Muscle of leg (tissue), 3 donors: ENCODE measurements at regions not wholly inside any gene's neighbourhood (a gene's known extent, or its start where the extent isn't known, plus 50 kb on each side); places are given as distances from the start of the nearest gene placed in this dataset.
"Not testable (repeated sequence)": the region's sequence is repeated elsewhere in the genome, so short reads cannot be mapped to it uniquely, and the experiment has no call there.

Experiments used
- DNase-seq: peaks from one replicate; pipeline ENCODE4 v3.0.0; 2013
- H3K27ac ChIP-seq: one replicate; pipeline ENCODE4 v1.5.1; 2013; ENCODE audit warnings: mild to moderate bottlenecking, low read length, control low read depth
- H3K27me3 ChIP-seq: one replicate; pipeline ENCODE4 v1.6.1; 2013; ENCODE audit warnings: low read length; ENCODE audit not compliant: control insufficient read depth, insufficient read depth
- H3K36me3 ChIP-seq: one replicate; pipeline ENCODE4 v1.6.1; 2013; ENCODE audit warnings: low read length; ENCODE audit not compliant: control insufficient read depth, insufficient read depth
- H3K4me1 ChIP-seq: one replicate; pipeline ENCODE4 v1.6.1; 2013; ENCODE audit warnings: low read length; ENCODE audit not compliant: control insufficient read depth, insufficient read depth
- H3K4me3 ChIP-seq: one replicate; pipeline ENCODE4 v1.5.1; 2013; ENCODE audit warnings: low read length, control low read depth
- H3K9me3 ChIP-seq: replicated peaks from 2 replicates; pipeline ENCODE4 v1.6.1; 2013; ENCODE audit warnings: low read depth, low read length; ENCODE audit not compliant: control insufficient read depth
- WGBS: methylation state at CpG from one replicate; pipeline ENCODE4 v1.1.5; 2013; ENCODE audit warnings: missing lambda C conversion rate; ENCODE audit not compliant: insufficient coverage; 5-methylcytosine and 5-hydroxymethylcytosine counted together

DNA sequence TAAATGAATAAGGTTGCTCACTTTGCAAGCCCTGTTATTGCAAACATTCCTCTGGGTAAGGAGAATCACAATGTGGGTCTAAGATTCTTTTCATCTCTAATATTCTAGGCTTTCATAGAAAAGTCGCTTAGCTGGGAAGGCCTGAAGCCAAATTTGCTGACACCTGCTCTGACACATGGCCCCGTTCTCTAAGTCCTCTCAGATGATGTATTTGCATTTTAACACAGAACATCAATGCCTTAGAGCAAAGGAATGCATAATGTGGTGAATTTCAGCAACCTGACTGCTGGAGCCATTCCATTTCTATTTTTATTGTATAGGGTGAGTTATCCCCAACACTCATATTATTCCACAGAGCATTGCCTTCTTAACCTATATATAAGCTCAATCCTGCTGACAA lies 682.1 kb upstream of the NRP1 start:
- H3K27ac ChIP-seq = no peak overlapping the region
- WGBS = no CpG with 5 or more reads among the region's 2 CpGs
- H3K9me3 ChIP-seq = no peaks in the 10 kb centered on the region
- DNase-seq = no peak
- no peaks in the 10 kb centered on the region for H3K27me3 ChIP-seq
- no peaks in the 10 kb centered on the region for H3K4me1 ChIP-seq
- H3K4me3 ChIP-seq = no peak overlapping the region
- H3K36me3 ChIP-seq = no peaks in the 10 kb centered on the region

DNA sequence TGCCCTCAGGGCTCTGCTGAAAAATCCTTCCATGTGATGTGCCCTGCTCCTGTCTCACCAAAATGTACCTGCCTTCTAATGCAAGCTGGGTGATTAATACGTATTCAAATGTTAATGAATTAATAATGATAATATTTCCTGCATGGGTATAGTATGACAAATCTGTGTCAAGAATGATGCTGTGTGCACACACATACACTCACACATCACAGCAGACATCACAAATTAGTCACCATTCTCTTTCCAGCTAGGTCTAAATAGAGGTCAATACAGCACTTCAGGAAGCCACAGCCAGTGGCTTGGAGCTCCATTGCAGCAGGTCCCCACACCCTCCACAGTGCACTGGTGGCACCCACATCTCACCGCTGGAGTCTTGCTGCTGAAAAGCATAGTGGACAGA lies 681.2 kb upstream of the NRP1 start:
- no CpG with 5 or more reads among the region's 2 CpGs for WGBS
- no peaks in the 10 kb centered on the region for H3K36me3 ChIP-seq
- no peaks in the 10 kb centered on the region for H3K4me1 ChIP-seq
- H3K9me3 ChIP-seq = no peaks in the 10 kb centered on the region
- H3K27me3 ChIP-seq = no peaks in the 10 kb centered on the region
- no peak overlapping the region for H3K27ac ChIP-seq
- no peak overlapping the region for H3K4me3 ChIP-seq
- no peak for DNase-seq

DNA sequence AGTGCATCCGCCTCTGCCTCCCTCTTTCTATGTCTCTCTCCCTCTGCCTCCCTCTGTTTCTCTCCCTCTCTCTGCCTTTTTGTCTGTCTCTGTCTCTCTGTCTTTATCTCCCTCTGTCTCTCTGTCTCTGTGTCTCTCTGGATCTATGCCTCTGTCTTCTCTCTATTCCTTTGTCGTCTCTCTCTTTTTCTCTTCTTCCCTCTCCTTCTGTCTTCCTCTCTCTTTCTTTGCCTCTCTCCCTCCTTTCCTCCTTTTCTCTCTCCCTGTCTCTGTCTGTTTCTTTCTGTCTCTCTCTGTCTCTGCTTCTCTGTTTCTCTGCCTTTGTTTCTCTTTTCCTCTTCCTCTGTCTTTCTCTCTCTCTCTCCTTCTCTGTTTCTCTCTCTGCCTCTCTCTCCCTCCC lies 678.8 kb upstream of the NRP1 start:
- DNase-seq = no peak
- WGBS = 93% methylated on average over 2 of the region's 2 CpGs
- H3K36me3 ChIP-seq = no peaks in the 10 kb centered on the region
- H3K4me1 ChIP-seq = no peaks in the 10 kb centered on the region
- no peak overlapping the region for H3K4me3 ChIP-seq
- no peaks in the 10 kb centered on the region for H3K9me3 ChIP-seq
- H3K27me3 ChIP-seq = no peaks in the 10 kb centered on the region
- H3K27ac ChIP-seq = no peak overlapping the region

DNA sequence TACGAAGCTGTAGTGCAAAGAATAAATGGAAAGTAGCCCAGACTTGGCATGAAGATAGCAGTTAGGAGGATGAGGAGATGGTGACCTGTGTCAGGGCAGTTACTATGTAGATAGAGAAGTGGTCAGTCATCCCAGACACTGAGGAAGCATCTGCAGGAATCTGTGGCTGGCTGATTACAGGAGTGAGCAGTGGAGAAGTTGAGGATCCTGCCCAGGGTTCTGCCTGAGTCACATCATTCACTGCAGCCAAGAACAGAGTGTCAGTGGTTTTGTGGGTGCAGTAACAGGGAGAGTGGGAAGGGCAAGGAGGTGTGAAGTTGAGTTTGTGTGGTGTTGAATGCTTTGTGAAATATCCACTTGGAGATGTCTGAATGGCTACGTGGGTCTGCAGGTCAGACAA lies 676.4 kb upstream of the NRP1 start:
- Histone ChIP-seq H3K4me1 (no peaks in the 10 kb centered on the region), H3K27ac (no peak overlapping the region), H3K36me3 (no peaks in the 10 kb centered on the region), H3K9me3 (no peaks in the 10 kb centered on the region), H3K4me3 (no peak overlapping the region), H3K27me3 (no peaks in the 10 kb centered on the region)
- WGBS = 71% methylated on average over 1 of the region's 2 CpGs
- DNase-seq = no peak

DNA sequence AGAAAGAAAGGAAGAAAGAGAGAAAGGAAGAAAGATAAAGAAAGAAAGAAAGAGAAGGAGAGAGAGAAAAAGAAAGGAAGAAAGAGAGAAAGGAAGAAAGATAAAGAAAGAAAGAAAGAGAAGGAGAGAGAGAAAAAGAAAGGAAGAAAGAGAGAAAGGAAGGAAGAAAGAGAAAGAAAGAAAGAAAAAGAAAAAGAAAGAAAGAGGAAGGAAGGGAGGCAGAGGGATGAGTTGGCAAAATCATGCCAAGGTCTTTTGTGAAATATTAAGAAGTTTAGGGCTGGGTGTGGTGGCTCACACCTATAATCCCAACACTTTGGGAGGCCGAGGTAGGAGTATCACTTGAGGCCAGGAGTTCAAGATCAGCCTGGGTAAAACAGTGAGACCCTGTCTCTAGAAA lies 675.8 kb upstream of the NRP1 start:
- no CpG with 5 or more reads among the region's 1 CpG for WGBS

DNA sequence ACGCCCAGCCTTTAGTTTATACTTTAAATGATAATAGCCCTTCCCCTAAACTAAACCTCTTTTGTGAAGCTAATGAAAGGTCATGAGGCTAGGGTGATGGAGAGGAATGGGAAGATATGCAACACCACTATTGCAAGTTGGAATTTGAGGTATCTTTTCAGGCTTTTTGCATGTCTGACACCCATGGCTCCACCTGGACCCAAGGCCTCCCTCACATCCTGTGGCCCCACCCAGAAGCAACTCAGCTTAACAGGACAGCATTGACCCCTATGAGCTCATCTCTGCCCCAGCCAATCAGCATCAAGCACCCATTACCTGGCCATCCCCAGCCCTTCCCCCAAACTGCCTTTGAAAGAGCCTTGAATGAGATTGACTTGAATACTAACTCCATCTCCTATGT lies 674.2 kb upstream of the NRP1 start:
- DNase-seq = no peak
- H3K36me3 ChIP-seq = no peaks in the 10 kb centered on the region
- no peaks in the 10 kb centered on the region for H3K4me1 ChIP-seq
- no CpG with 5 or more reads among the region's 1 CpG for WGBS
- no peaks in the 10 kb centered on the region for H3K9me3 ChIP-seq
- no peak overlapping the region for H3K27ac ChIP-seq
- H3K27me3 ChIP-seq = no peaks in the 10 kb centered on the region
- no peak overlapping the region for H3K4me3 ChIP-seq

More for the DNA sequence above, 675.8 kb upstream of the NRP1 start:
- not testable (repeated sequence) for H3K27me3 ChIP-seq, H3K36me3 ChIP-seq, H3K4me1 ChIP-seq, H3K27ac ChIP-seq, DNase-seq, H3K4me3 ChIP-seq, H3K9me3 ChIP-seq

DNA sequence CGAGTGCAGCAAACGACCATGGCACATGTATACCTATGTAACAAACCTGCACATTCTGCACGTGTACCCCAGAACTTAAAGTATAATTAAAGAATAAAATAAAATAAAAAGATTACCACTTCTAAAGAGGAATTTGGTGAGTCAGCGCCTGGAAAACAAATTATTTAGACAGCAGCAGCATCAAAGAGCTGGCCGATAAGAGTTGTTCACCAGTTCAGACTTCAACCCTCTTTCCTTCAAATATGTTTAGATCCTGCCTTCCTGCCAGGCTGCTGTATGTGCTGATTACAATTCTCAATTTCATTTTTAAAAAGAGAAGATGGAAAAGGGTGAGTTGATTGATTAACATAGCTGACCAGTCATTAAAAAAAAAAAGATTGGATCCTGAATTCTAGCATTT lies 672.0 kb upstream of the NRP1 start:
- 40% methylated on average over 1 of the region's 5 CpGs for WGBS

DNA sequence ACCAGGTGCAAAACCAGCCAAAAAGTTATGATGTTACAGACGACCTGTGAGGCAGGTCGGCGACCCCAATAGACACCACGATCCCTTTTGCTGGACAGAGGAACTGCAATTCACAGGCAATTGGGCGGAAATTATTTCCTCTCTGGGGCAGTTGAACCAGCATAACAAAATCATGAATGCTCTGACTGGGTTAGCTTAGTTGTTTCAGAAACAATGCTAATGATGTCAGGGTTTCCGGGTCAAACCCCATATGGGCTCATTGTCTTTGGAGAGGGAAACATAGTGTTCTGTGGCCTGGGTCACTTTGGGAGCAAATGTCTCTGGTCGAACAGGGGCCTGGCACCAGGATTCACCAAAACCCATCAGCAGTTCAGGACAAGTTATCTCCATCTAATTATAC lies 669.1 kb upstream of the NRP1 start:
- H3K27ac ChIP-seq = no peak overlapping the region
- no peak overlapping the region for H3K4me3 ChIP-seq
- no peaks in the 10 kb centered on the region for H3K4me1 ChIP-seq
- no peak for DNase-seq
- H3K36me3 ChIP-seq = no peaks in the 10 kb centered on the region
- no peaks in the 10 kb centered on the region for H3K27me3 ChIP-seq
- no peaks in the 10 kb centered on the region for H3K9me3 ChIP-seq
- 75% methylated on average over 5 of the region's 7 CpGs for WGBS

More for the DNA sequence above, 672.0 kb upstream of the NRP1 start:
- Histone ChIP-seq H3K36me3 (no peaks in the 10 kb centered on the region), H3K27me3 (no peaks in the 10 kb centered on the region), H3K27ac (no peak overlapping the region), H3K4me3 (no peak overlapping the region), H3K9me3 (no peaks in the 10 kb centered on the region), H3K4me1 (no peaks in the 10 kb centered on the region)
- no peak for DNase-seq

DNA sequence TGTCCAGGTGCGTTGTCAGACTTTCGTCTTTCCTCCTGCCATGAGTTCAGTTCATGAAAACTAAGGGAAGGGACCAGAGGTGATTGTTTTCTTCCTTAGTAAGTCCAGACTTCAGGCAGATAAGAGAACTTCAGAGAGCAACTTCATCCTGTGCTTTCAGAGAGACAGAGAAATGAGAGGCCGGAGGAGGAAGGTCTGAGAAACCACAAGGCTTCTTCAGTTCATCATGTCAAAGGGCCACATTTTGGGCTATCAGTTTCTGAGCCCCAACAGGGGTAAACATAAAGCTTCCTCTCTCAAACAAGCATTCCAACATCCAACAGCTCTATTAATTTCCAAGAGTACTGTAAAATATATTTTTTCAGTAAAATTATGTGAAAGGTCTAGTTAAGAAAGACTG lies 668.4 kb upstream of the NRP1 start:
- 92% methylated on average over 2 of the region's 3 CpGs for WGBS
- H3K36me3 ChIP-seq = no peaks in the 10 kb centered on the region
- H3K4me1 ChIP-seq = no peaks in the 10 kb centered on the region
- DNase-seq = no peak
- no peak overlapping the region for H3K4me3 ChIP-seq
- no peaks in the 10 kb centered on the region for H3K9me3 ChIP-seq
- no peak overlapping the region for H3K27ac ChIP-seq
- H3K27me3 ChIP-seq = no peaks in the 10 kb centered on the region

DNA sequence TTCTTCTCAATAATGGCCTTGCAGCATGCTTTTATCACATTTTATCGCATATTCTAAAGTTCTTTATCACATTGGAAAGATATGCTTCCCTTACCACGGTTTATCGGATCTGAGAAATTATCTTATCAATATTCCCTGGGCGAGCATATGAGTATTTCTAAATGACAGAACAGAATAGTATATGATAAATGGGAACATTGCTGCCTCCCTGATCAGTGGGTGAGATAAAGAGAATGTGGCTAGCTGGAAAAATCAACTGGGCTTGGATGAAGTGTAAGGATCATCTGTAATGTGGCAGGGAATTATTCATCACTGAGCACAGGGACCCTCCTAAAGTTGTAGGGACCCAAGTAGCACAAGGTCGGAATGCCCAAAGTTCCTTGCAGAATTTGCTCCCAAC lies 667.4 kb upstream of the NRP1 start:
- H3K4me3 ChIP-seq = no peak overlapping the region
- H3K4me1 ChIP-seq = no peaks in the 10 kb centered on the region
- no peaks in the 10 kb centered on the region for H3K27me3 ChIP-seq
- no peaks in the 10 kb centered on the region for H3K36me3 ChIP-seq
- no peak for DNase-seq
- 95% methylated on average over 2 of the region's 5 CpGs for WGBS
- H3K9me3 ChIP-seq = no peaks in the 10 kb centered on the region
- no peak overlapping the region for H3K27ac ChIP-seq

DNA sequence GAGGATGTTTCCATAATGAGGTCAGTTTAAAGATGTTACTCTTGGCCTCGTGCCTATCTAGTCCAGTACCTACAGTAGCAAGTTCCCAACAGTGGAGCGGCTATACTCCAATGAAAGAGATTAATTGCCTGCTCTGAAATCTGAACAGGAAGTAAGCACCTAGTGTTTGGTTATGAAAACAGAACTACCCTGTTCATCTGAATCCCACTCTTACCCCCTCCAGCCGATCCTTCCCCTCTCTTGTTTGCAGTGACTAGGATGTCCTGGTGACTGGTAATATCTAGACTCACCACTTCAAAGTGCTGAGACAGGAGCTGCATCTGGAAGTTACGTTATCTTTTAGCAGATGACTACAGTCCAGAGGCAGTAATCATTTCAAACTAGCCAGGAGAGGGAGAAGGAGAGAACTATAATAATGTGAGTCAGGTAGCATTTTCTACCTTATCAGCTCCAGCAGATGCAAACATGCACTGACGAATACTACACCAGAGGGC lies 666.7 kb upstream of the NRP1 start:
- H3K9me3 ChIP-seq = no peaks in the 10 kb centered on the region
- no peaks in the 10 kb centered on the region for H3K27me3 ChIP-seq
- no peak overlapping the region for H3K4me3 ChIP-seq
- WGBS = 50% methylated on average over 1 of the region's 5 CpGs
- H3K36me3 ChIP-seq = no peaks in the 10 kb centered on the region
- H3K4me1 ChIP-seq = no peaks in the 10 kb centered on the region
- DNase-seq = no peak
- H3K27ac ChIP-seq = no peak overlapping the region
